ENCODE measurements at regions not wholly inside any gene's neighbourhood (a gene's known extent, or its start where the extent isn't known, plus 50 kb on each side); places are given as distances from the start of the nearest gene placed in this dataset.

DNA sequence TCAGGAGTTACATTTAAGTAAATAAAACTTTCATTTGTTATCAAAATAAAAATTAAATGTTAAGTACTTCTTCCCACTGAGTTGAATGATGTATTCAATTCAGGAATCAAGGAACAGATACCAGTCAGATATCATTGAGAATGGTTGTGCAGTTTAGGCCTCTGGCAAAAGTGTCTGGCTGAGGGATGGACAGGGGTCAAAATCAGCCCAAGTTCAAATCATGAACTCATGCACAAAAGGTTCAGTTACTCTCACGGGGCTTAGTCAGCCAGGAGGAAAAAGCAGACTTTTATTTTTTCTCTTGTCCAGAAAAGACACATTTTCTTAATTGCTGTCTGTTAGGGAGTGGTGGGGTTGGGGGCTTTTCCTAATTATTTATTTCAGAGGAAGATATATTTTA is 166.3 kb downstream of the RASSF9 start:
- TF ChIP-seq, protein P1, sequence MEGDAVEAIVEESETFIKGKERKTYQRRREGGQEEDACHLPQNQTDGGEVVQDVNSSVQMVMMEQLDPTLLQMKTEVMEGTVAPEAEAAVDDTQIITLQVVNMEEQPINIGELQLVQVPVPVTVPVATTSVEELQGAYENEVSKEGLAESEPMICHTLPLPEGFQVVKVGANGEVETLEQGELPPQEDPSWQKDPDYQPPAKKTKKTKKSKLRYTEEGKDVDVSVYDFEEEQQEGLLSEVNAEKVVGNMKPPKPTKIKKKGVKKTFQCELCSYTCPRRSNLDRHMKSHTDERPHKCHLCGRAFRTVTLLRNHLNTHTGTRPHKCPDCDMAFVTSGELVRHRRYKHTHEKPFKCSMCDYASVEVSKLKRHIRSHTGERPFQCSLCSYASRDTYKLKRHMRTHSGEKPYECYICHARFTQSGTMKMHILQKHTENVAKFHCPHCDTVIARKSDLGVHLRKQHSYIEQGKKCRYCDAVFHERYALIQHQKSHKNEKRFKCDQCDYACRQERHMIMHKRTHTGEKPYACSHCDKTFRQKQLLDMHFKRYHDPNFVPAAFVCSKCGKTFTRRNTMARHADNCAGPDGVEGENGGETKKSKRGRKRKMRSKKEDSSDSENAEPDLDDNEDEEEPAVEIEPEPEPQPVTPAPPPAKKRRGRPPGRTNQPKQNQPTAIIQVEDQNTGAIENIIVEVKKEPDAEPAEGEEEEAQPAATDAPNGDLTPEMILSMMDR (IDR thresholded peaks at IDR 0.05): no peak
- TF ChIP-seq POLR2A (IDR thresholded peaks at IDR 0.05): no peak
